Right lobe of liver (tissue), 6 donors: ENCODE measurements at regions not wholly inside any gene's neighbourhood (a gene's known extent, or its start where the extent isn't known, plus 50 kb on each side); places are given as distances from the start of the nearest gene placed in this dataset.
"Not testable (repeated sequence)": the region's sequence is repeated elsewhere in the genome, so short reads cannot be mapped to it uniquely, and the experiment has no call there.

Source experiments
- ATAC-seq, 4 donors: fragments of 200-7000 bp; cut with Tn5 transposase; one replicate each; pipeline ENCODE4 v1.9.1; 2020; ENCODE audit warnings: mild to moderate bottlenecking in 4 of 4, moderate library complexity in 4 of 4
- DNase-seq, 3 donors: peaks; one replicate each; pipeline ENCODE4 v3.0.0-alpha.2; 2020
- H3K27ac ChIP-seq, 3 donors: fragments of 200-600 bp; one replicate each; pipeline ENCODE4 v1.8.0; 2022
- H3K27me3 ChIP-seq, 2 donors: fragments of 200-600 bp; one replicate each; pipeline ENCODE4 v1.8.0; 2022
- H3K36me3 ChIP-seq, 4 donors: fragments of 200-600 bp; sonication (generic) in 1 of 4; one replicate each; pipeline versions ENCODE4 v1.5.1 to v1.8.0; 2017 to 2022; ENCODE audit warnings: control low read depth in 1 of 4
- H3K4me1 ChIP-seq, 4 donors: fragments of 200-600 bp; sonication (generic) in 1 of 4; one replicate each; pipeline versions ENCODE4 v1.5.1 to v1.8.0; 2017 to 2022; ENCODE audit warnings: control low read depth in 1 of 4
- H3K4me3 ChIP-seq, 3 donors: fragments of 200-600 bp; one replicate each; pipeline ENCODE4 v1.8.0; 2022
- H3K9me3 ChIP-seq, 4 donors: fragments of 200-600 bp; sonication (generic) in 1 of 4; one replicate each; pipeline versions ENCODE4 v1.5.1 to v1.8.0; 2017 to 2022; ENCODE audit warnings: control low read depth in 1 of 4
- POLR2A ChIP-seq: fragments of 450-650 bp; IDR thresholded peaks from one replicate; pipeline ENCODE4 v1.6.1; 2017; ENCODE audit warnings: antibody characterized with exemption, mild to moderate bottlenecking
- WGBS: methylation state at CpG from one replicate; pipeline ENCODE4 v1.1.6; 2018; ENCODE audit warnings: low coverage, low lambda C conversion rate; ENCODE audit not compliant: insufficient coverage; ENCODE audit errors: missing lambda C conversion rate; 5-methylcytosine and 5-hydroxymethylcytosine counted together
- intact Hi-C, 2 donors: fragments of 100-400 bp; cut with DNase I; formaldehyde crosslinking; loops; one replicate each; pipeline versions ENCODE4 v1.11.2 to v1.14.1; 2022
- TF ChIP-seq, protein P1 (sequence below), 4 donors: fragments of 200-600 bp in 3 of 4; fragments of 450-650 bp in 1 of 4; IDR thresholded peaks; one replicate each; pipeline versions ENCODE4 v1.5.1 to v1.8.0; 2016 to 2022; ENCODE audit warnings: antibody characterized with exemption in 4 of 4, mild to moderate bottlenecking in 2 of 4
- donor health status: DM: no; HTN: yes; CAD: no.
- donor health status: DM: no; HTN: no; CAD: no.
- donor health status: DM: no; HTN: no; CAD: no.
- donor health status: DM: no; HTN: yes; CAD: no.
- donor health status: DM: no; HTN: yes; CAD: no.

- H3K9me3 ChIP-seq, ATAC-seq, intact Hi-C loops, H3K4me3 ChIP-seq, H3K4me1 ChIP-seq, H3K27me3 ChIP-seq, H3K36me3 ChIP-seq, H3K27ac ChIP-seq: not testable (repeated sequence)
- peak in 1 of 3 donors; percentile 35 for DNase-seq
- WGBS: 81% methylated on average over 11 of the region's 26 CpGs
These were observed 121.7 kb upstream of the ZNF469 start for GRCh38 chr16:88260881-88261665.

DNA sequence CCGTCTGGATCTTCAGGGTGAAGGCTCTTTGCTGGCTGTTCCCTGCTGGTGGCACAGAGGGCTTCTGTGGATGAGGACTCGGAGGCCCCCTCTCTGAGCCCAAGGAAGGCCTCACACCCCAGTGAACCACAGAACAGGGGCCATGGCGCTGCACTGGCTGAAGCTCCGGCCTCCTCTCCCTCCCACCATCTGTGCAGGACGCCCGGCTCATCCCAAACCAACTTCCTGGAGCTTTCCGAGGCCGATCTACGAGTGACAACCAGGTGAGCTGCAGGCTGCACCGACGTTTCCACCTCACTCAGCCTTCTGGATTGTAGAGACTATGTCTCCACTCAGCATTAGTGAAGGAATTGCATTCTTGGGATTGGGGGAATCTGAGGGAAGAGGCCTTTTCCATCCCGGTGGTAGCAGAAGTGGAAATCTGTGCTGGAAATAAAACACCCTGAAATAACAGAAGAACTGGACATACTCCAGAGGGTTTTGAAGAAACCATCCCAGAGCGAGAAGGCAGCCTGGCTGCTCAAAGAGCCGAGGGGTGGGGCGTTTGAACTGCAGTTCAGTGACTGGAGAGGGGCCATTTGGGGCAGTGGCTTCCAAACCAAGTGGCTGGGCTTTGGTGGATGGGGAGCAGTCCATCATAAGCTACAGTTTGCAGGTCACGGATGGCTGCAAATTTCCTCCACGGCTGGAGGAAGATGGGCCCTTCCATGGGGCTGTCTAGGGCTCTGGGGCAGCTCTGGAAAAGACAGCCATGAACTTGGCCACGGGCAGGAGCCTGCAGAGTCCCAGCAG lies 120.7 kb upstream of the ZNF469 start:
- H3K4me1 ChIP-seq, H3K4me3 ChIP-seq, ATAC-seq, H3K27me3 ChIP-seq, H3K9me3 ChIP-seq, H3K27ac ChIP-seq, H3K36me3 ChIP-seq, intact Hi-C loops: not testable (repeated sequence)
- DNase-seq: peak in 1 of 3 donors; percentile 21
- WGBS: 52% methylated on average over 9 of the region's 18 CpGs

- 53% methylated on average over 18 of the region's 34 CpGs for WGBS
- H3K27ac ChIP-seq, ATAC-seq, H3K4me1 ChIP-seq, intact Hi-C loops, H3K36me3 ChIP-seq, H3K4me3 ChIP-seq, H3K27me3 ChIP-seq, H3K9me3 ChIP-seq: not testable (repeated sequence)
- DNase-seq: peak in 1 of 3 donors; percentile 31
These were observed 119.7 kb upstream of the ZNF469 start for GRCh38 chr16:88262858-88263563.

DNA sequence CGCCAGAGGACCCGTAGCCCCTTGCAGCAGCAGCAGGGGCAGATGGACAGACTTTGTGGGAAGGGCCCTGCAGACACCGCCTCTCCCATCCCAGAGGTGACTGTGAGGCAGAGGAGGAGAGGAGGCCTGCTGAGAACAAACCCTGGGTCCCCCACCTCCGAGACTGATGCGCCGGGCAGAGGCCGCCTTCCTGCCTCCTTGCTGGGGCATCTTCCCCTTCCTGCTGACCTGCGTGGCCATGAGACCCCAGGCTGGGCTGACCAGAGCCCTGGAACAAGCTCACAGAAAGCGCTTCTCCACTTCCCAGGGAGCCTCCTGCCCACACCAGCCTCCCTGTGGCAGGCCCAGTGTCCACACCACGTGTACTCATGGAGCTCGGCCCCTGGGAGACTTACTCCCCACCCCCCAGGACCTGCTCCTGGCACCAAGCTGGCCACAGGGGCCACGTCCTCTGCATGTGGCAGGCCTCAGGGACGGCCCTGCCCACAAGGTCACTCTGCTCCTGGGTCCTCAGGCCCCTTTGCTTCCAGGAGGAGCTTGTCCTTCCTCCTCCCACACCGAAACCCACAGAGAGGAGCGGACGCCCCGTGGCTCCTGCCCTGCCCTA lies 119.0 kb upstream of the ZNF469 start:
- H3K4me1 ChIP-seq, ATAC-seq, H3K4me3 ChIP-seq, intact Hi-C loops, H3K36me3 ChIP-seq, H3K27me3 ChIP-seq, H3K9me3 ChIP-seq, H3K27ac ChIP-seq: not testable (repeated sequence)
- DNase-seq: peak in 1 of 3 donors; percentile 35
- no CpG with 5 or more reads among the region's 17 CpGs for WGBS

GRCh38 chr16:88264641-88265285 lies 118.0 kb upstream of the ZNF469 start:
- Histone ChIP-seq H3K36me3 (no peaks in the 10 kb centered on the region), H3K9me3 (no peaks in the 10 kb centered on the region), H3K27ac (no peak overlapping the region), H3K4me3 (no peak overlapping the region), H3K27me3 (no peaks in the 10 kb centered on the region), H3K4me1 (no peaks in the 10 kb centered on the region)
- peak; percentile 76 to 91 (median 80) for ATAC-seq
- TF ChIP-seq, protein P1, sequence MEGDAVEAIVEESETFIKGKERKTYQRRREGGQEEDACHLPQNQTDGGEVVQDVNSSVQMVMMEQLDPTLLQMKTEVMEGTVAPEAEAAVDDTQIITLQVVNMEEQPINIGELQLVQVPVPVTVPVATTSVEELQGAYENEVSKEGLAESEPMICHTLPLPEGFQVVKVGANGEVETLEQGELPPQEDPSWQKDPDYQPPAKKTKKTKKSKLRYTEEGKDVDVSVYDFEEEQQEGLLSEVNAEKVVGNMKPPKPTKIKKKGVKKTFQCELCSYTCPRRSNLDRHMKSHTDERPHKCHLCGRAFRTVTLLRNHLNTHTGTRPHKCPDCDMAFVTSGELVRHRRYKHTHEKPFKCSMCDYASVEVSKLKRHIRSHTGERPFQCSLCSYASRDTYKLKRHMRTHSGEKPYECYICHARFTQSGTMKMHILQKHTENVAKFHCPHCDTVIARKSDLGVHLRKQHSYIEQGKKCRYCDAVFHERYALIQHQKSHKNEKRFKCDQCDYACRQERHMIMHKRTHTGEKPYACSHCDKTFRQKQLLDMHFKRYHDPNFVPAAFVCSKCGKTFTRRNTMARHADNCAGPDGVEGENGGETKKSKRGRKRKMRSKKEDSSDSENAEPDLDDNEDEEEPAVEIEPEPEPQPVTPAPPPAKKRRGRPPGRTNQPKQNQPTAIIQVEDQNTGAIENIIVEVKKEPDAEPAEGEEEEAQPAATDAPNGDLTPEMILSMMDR (IDR thresholded peaks at IDR 0.05): no peak
- TF ChIP-seq POLR2A: no peak
- 42% methylated on average over 15 of the region's 30 CpGs for WGBS
- intact Hi-C loops: no loop called here
- DNase-seq: peak; percentile 72 to 93 (median 84)

- H3K4me3 ChIP-seq, ATAC-seq, H3K27me3 ChIP-seq, DNase-seq, H3K36me3 ChIP-seq, H3K4me1 ChIP-seq, H3K9me3 ChIP-seq, intact Hi-C loops, H3K27ac ChIP-seq: not testable (repeated sequence)
- no CpG with 5 or more reads among the region's 25 CpGs for WGBS
These were observed 117.3 kb upstream of the ZNF469 start for GRCh38 chr16:88265286-88265938.

DNA sequence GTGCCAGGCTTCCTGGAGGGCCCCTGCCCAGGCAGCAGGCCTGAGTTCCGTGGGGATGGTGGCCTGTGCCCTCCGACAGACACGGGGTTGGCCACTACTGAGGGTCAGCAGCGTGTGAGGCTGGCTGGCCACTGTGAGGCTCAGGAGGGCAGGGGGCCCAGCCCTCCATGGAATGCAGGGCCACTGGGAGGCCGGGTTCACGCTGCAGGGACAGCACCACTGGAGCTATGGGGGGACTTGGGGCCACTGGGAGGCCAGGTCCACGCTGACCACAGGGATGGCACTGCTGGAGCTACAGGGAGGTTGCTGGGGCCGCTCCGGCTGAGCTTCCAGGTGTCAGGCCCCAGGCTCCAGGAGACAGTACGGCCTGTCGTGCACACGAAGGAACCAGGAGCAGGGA lies 116.7 kb upstream of the ZNF469 start:
- H3K4me3 ChIP-seq, intact Hi-C loops, H3K4me1 ChIP-seq, H3K27me3 ChIP-seq, H3K36me3 ChIP-seq, H3K27ac ChIP-seq, H3K9me3 ChIP-seq, ATAC-seq: not testable (repeated sequence)
- no CpG with 5 or more reads among the region's 12 CpGs for WGBS
- DNase-seq: peak in 1 of 3 donors; percentile 24

- H3K27me3 ChIP-seq, H3K4me1 ChIP-seq, H3K27ac ChIP-seq, intact Hi-C loops, H3K4me3 ChIP-seq, H3K36me3 ChIP-seq, H3K9me3 ChIP-seq: not testable (repeated sequence)
- ATAC-seq: peak in 2 of 4 donors; percentile 21 to 22
- peak in 1 of 3 donors; percentile 47 for DNase-seq
- WGBS: 57% methylated on average over 5 of the region's 31 CpGs
These were observed 115.7 kb upstream of the ZNF469 start for GRCh38 chr16:88266935-88267551.
